Activated naive CD4-positive, alpha-beta T cell (primary cell): ENCODE measurements at regions not wholly inside any gene's neighbourhood (a gene's known extent, or its start where the extent isn't known, plus 50 kb on each side); places are given as distances from the start of the nearest gene placed in this dataset.

Source experiments
- DNase-seq, 4 experiments: peaks; one replicate each; lab custom pipeline; 2025; lab: John Stamatoyannopoulos, UW

DNA sequence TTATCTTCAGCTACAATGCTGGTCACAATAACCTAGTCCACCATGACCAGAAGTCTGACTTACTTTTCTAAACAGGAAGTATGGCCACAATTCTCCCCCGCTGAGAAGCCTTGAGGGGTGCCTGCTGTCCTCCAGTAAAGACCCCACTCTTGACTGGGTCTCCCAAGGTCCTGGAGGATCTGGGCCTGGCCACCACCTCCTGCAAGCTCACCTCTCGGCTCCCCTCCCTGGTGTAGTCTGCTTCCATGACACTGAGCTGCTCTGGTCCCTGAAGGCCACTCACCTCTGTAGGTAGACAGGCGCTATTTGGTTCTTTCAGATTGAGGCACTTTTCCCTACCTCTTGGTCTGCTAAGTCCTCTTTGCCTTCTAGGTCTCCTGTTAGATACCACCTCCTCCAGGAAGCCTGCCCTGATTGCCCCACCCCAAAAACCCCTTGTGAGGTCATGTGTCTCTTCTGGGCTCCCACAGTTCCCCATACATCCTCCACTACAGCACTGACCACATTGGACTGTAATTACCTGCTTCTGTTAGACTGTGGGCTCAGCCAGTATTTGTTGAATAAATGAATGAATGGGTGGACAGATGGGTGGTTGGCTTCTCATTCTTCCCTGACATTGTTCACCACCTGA lies 62.6 kb upstream of the IER5L start:
- no peak for DNase-seq

DNA sequence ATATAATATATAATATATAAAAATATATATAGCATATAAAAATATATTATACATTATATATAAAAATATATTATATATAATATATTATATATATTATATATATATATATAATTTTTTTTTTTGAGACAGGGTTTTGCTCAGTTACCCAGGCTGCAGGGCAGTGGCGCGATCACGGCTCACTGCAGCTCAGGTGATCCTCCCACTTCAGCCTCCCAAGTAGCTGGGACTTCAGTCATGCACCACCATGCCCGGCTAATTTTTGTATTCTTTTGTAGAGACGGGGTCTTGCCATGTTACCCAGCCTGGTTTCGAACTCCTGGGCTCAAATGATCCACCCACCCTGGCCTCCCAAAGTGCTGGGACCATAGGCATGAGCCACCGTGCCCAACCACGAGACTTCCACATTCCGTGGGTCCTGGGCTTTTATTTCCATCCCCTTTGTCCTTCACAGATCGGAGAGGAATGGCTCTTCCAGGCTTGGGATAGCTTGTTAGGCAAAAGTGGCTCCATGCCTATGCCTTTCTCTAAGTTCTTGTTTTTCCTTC lies 62.0 kb upstream of the IER5L start:
- no peak for DNase-seq

DNA sequence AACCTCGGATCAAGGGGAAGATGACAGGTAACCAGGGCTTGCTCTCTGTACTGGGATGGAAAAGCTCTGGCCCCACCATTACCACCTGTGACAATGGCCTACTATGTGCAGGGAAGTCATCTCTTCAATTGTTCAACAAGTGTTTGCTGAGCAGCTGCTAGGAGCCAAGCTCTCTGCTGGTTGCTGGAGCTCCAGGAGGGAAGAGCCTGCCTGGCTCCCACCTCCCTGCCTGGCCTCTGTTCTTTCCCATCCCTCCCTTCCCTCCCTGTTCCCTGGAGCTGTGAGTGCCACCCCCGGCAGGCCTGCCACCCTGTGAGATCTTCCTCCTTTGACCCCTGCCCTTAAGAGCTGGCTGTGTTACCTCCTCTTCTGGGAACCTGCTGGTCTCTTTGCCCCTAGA lies 59.7 kb upstream of the IER5L start:
- no peak for DNase-seq

DNA sequence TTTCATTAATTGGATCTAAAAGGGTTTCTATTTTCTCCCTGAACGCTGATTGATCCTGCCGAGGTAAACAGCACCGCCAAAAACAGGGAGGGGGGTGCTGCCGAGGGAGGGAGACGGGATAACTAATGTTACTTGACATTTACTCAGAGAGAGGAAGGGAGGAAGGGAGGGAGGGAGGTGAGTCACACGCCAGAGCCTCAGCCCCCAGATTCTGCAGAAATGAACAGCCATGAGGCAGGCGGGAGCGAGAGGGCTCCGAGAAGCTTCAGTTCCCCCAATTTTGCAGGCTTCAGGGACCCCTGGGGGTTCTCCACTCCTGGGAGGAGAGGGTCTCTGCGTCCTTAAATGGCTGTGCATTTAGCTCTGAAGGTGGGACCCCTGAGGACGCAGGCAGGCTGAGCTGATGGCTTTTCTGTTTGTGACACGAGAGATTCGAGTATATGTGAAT lies 59.1 kb upstream of the IER5L start:
- peak in 3 of 4 experiments; percentile 19 to 45 (median 36) for DNase-seq

DNA sequence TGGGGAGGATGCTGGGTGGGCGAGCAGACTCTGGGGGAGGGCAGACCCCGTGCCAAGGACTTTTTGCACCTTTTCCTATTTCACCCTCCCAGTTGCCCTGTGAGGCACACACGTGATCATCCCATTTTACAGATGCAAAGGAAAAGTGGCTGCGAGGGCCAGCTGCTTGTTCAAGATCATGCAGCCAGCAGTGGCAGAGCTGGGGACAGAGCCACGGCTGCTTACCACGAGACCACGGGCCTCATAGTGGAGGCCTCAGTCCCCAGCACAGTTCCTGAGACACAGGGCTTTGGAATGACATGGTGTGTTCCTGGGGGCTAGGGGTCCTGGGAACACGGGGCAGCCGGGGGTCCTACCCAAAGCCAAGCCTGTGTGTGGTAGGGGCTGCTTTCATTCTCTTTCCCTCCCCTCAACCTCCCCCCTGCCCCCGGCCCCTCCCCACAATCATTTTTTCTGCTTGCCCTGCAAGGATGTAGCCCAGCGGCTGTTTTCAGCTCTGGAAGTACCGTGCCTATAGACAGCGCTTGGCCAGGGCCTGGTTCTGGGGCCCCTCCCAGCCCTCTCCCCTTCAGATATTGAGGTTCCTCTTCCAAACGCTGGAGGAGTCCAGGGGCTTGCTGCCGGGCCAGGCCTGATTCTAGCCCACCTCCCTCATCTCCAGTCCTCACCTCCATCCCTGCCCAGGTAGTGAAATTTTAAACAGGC lies 58.5 kb upstream of the IER5L start:
- peak in 1 of 4 experiments; percentile 20 for DNase-seq

DNA sequence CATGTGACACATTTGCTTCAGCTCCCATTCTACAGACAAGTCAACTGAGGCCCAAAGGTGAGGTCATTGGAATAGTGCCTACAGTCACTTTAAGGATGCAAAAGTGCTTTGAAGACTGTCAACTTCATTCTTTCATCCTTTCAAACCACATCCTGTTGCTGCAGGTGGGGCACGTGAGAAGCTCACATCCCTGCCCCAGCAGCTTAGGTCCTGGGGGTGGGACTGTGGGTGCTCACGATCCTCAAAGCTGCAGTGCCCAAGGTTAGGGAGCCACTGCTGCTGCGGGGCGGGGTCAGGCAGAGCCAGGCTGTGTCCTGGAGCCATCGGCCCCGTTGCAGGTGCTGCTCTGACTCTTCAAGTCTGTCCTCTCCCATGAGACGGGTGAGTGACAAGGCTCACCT lies 57.9 kb upstream of the IER5L start:
- peak in 2 of 4 experiments; percentile 44 to 68 for DNase-seq

DNA sequence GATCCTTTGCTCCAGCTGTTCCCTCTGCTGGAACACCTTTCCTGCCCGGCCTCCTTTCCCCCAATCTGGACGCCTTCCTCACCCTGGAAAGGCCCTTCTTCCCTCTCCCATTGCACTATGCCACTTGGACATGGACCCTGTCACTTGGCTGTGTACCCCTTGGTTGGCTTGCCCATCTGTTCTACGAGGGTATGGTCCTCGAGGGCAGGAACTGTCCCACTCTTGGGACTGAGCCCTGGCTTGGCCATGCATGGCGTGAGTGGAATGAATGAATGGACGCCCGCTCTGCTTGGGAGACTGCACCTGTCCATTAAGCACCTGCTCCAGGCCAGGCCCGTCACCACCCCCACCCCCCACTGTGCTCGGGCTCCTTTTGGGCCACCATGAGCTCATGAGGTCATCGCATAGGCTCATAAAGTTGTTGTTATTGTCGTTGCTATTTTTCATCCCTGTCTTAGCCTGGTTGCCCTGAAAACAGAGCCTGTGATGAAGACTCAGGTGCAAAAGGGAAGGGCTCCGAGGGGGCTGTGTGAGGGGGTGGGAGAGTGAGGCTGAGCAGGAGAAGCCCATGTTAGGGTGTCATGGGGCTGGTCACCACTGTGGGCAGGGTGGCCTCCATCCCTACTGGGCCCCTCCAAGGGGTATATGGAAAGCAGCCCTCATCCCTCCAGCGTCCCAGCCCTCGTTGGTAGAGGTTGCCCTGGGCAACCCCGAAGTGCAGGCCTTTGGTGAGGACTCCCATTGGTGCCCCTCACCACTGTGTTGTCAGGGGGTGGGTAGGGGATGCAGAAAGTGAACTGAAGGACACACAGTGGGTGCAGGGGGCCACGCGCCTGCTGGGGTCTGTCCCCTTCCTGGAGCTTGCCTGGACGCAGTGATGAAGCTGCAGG lies 57.2 kb upstream of the IER5L start:
- no peak for DNase-seq

DNA sequence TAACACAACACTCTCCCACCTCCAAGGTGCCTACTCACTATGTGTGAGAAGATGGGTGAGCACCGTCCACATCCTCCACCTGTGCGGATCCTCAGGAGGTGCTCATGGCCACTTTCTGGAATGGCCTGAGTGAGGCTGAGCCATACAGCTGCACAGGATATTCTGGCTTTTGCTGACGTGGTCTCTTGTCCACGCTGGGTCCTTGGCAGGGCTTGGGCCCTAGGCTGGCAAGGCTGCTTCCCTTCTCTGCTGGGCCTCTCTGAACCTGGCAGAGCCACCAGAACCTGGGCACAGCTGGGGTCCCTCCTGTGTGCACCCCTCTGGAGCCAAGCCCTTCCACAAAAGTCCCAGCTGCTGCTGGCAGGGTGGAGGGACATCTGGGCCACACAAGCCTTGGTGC lies 56.4 kb upstream of the IER5L start:
- DNase-seq = no peak

DNA sequence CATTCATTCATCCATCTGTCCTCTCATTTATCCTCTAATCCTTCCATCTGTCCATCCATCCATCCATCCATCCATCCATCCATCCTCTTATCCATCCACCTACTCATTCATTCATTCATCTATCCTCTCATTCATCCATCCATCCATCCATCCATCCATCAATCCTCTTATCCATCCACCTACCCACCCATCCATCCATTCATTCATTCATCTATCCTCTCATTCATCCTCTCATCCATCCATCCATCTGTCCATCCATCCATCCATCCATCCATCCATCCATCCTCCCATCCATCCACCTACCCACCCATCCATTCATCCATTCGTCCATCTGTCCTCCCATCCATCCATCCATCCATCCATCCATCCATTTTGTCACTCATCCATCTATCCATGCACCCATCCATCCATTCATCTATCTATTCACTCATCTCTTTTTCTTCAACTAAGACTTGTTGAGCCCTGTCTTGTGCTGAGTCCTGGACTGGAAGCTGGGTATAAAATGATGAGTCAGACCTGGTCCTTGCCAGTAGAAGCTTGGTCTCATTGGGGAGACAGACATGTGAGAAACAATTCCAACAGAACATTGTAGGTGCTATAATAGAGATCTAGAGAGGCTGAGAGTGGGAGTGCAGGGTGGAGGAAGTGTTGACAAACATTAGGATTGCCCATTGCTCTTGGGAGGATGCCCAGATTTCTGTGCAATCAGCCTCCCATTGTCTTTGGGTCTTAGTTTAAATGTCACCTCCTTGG lies 55.0 kb upstream of the IER5L start:
- no peak for DNase-seq

DNA sequence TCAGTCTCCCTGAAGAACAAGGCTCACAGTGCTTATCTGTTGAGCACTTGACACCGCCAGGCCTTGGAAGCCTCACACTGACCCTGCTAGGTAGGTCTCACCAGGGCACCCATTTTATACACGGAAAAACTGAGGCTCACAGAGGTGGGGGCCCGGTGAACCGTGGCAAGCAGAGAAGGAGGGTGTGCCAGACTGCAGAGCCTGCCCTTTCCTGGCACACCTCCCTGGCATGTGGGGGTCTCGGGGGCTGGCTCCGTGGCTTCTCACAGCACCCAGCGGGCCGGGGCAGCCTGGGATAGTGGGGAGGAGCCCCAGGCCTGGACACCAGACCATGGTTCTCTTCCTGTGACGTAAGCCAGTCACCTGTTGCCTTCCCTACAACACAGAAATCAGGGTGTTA lies 53.7 kb upstream of the IER5L start:
- DNase-seq = no peak

DNA sequence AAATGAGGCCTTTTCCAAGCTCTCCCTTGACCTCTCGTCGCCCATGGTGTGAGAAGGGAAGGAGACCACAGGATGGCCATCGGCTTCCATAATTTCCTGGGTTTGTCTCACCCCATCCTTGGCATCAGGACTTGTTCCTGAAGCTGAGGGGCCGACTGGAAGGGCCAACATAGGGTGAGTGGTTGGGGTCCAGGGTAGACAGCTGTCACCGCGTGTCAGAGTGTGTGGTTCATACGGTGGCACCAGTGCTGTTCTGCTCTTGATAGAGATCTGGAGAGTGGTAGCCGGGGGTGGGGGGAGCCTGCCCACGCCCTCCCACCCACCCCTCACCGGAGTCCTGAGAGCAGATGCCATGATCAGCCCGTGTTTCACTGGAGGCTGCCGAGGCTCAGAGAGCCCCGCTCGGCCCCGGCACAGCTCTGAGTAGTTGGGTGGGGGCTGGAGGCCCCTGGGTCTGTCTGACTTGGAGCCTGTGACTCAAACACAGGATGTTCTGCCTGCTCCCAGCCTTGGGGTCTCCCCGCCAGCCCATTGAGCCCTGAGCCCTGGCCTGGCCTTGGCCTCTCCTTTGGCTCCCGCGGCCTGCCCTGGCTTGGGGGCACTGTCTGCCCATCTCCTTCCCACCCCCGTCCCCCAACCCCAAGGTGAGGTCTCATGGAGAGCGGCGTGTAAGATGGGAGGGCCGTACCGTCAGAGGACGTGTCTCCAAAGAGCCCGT lies 53.1 kb upstream of the IER5L start:
- no peak for DNase-seq

DNA sequence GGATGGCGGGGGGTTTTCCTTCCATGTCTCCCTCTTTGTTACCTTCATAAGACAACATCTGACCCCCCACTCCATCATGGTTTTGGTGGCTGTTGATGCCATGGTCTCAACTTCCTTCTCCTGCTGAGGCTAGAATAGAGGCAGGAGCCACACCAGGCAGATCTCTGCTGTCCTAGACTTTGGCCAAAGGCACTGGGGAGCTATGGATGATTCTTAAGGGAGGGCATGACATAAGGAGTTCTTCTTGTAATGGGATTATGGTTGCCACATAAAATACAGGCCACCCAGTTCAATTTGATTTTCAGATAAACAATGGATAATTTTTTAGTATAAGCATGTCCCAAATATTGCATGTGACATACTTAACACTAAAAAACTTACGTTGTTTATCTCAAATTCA lies 52.2 kb upstream of the IER5L start:
- no peak for DNase-seq
